ENCODE measurements at regions not wholly inside any gene's neighbourhood (a gene's known extent, or its start where the extent isn't known, plus 50 kb on each side); places are given as distances from the start of the nearest gene placed in this dataset.
"Not testable (repeated sequence)": the region's sequence is repeated elsewhere in the genome, so short reads cannot be mapped to it uniquely, and the experiment has no call there.

- no peak for DNase-seq (ENCODE audit: low read depth in 2 of 2)
These were observed 258.7 kb upstream of the IL12B start for GRCh38 chr5:159588941-159589340.

GRCh38 chr5:159593518-159594073 is 263.3 kb upstream of the IL12B start:
- no peak for DNase-seq (ENCODE audit: low read depth in 2 of 2)

GRCh38 chr5:159595561-159595960 is 265.3 kb upstream of the IL12B start:
- DNase-seq (ENCODE audit: low read depth in 2 of 2): not testable (repeated sequence)

GRCh38 chr5:159601216-159601615 is 270.9 kb upstream of the IL12B start:
- DNase-seq (ENCODE audit: low read depth in 2 of 2): no peak

GRCh38 chr5:159602434-159602833 is 272.1 kb upstream of the IL12B start:
- no peak for DNase-seq (ENCODE audit: low read depth in 2 of 2)

- DNase-seq (ENCODE audit: low read depth in 2 of 2): no peak
These were observed 275.3 kb upstream of the IL12B start for GRCh38 chr5:159605585-159605984.

GRCh38 chr5:159609359-159609758 is 279.1 kb upstream of the IL12B start:
- no peak for DNase-seq (ENCODE audit: low read depth in 2 of 2)

- no peak for DNase-seq (ENCODE audit: low read depth in 2 of 2)
These were observed 280.8 kb upstream of the IL12B start for GRCh38 chr5:159610966-159611579.

- DNase-seq (ENCODE audit: low read depth in 2 of 2): no peak
These were observed 286.7 kb upstream of the IL12B start for GRCh38 chr5:159616952-159617351.

GRCh38 chr5:159619826-159620225 is 289.5 kb upstream of the IL12B start:
- DNase-seq (ENCODE audit: low read depth in 2 of 2): no peak

GRCh38 chr5:159620853-159621540 is 290.7 kb upstream of the IL12B start:
- DNase-seq (ENCODE audit: low read depth in 2 of 2): no peak

- no peak for DNase-seq (ENCODE audit: low read depth in 2 of 2)
These were observed 287.6 kb upstream of the ADRA1B start for GRCh38 chr5:159628703-159629102.

GRCh38 chr5:159629158-159629557 is 287.1 kb upstream of the ADRA1B start:
- DNase-seq (ENCODE audit: low read depth in 2 of 2): no peak

- no peak for DNase-seq (ENCODE audit: low read depth in 2 of 2)
These were observed 285.7 kb upstream of the ADRA1B start for GRCh38 chr5:159630545-159630944.

GRCh38 chr5:159631001-159631400 is 285.3 kb upstream of the ADRA1B start:
- no peak for DNase-seq (ENCODE audit: low read depth in 2 of 2)

- no peak for DNase-seq (ENCODE audit: low read depth in 2 of 2)
These were observed 283.4 kb upstream of the ADRA1B start for GRCh38 chr5:159632866-159633265.

GRCh38 chr5:159638481-159638880 is 277.8 kb upstream of the ADRA1B start:
- no peak for DNase-seq (ENCODE audit: low read depth in 2 of 2)

- no peak for DNase-seq (ENCODE audit: low read depth in 2 of 2)
These were observed 277.2 kb upstream of the ADRA1B start for GRCh38 chr5:159638954-159639559.

GRCh38 chr5:159639590-159639989 is 276.7 kb upstream of the ADRA1B start:
- no peak for DNase-seq (ENCODE audit: low read depth in 2 of 2)

GRCh38 chr5:159640446-159640845 is 275.8 kb upstream of the ADRA1B start:
- DNase-seq (ENCODE audit: low read depth in 2 of 2): no peak

- DNase-seq (ENCODE audit: low read depth in 2 of 2): no peak
These were observed 275.4 kb upstream of the ADRA1B start for GRCh38 chr5:159640921-159641320.

- no peak for DNase-seq (ENCODE audit: low read depth in 2 of 2)
These were observed 274.8 kb upstream of the ADRA1B start for GRCh38 chr5:159641371-159642039.
